Fibroblast of lung (primary cell): ENCODE measurements at regions not wholly inside any gene's neighbourhood (a gene's known extent, or its start where the extent isn't known, plus 50 kb on each side); places are given as distances from the start of the nearest gene placed in this dataset.

ENCODE experiments used
- DNase-seq, 2 donors: peaks; one replicate each; pipeline versions ENCODE4 v3.0.0 to v3.0.0-alpha.2; 2010; ENCODE audit warnings: low read depth in 2 of 2
- H2AFZ ChIP-seq: 2 replicates; pipeline ENCODE4 v1.5.1; 2012; ENCODE audit warnings: low read length, control low read depth, inconsistent platforms
- H3K27ac ChIP-seq: 2 replicates; pipeline ENCODE4 v1.5.1; 2011; ENCODE audit warnings: low read length, control low read depth; ENCODE audit not compliant: insufficient read depth
- H3K27me3 ChIP-seq: 2 replicates; pipeline ENCODE4 v1.5.1; 2011; ENCODE audit warnings: mild to moderate bottlenecking, low read length; ENCODE audit not compliant: control insufficient read depth, insufficient read depth
- H3K36me3 ChIP-seq: 2 replicates; pipeline ENCODE4 v1.5.1; 2011; ENCODE audit warnings: low read length; ENCODE audit not compliant: control insufficient read depth, insufficient read depth
- H3K4me1 ChIP-seq: 2 replicates; pipeline ENCODE4 v1.5.1; 2011; ENCODE audit warnings: low read length; ENCODE audit not compliant: control insufficient read depth, insufficient read depth; ENCODE audit errors: extremely low read depth
- H3K4me2 ChIP-seq: 2 replicates; pipeline ENCODE4 v1.5.1; 2011; ENCODE audit warnings: low read length, control low read depth; ENCODE audit not compliant: insufficient read depth; ENCODE audit errors: extremely low read depth
- H3K4me3 ChIP-seq, 4 experiments: fragments of 200-600 bp in 1 of 4; sonication (generic) in 1 of 4; replicated peaks in 1 of 4; 2 replicates each; pipeline ENCODE4 v1.5.1; 2011 to 2016; ENCODE audit warnings: low read length in 4 of 4, low read depth in 3 of 4, mild to moderate bottlenecking in 3 of 4, control low read depth in 2 of 4, inconsistent platforms in 1 of 4, mixed read lengths in 1 of 4; ENCODE audit not compliant: insufficient read depth in 1 of 4; ENCODE audit errors: control extremely low read depth in 1 of 4
- H3K79me2 ChIP-seq: 2 replicates; pipeline ENCODE4 v1.5.1; 2012; ENCODE audit warnings: mild to moderate bottlenecking, low read length, inconsistent platforms; ENCODE audit not compliant: control insufficient read depth, insufficient read depth
- H3K9ac ChIP-seq: 2 replicates; pipeline ENCODE4 v1.5.1; 2011; ENCODE audit warnings: mild to moderate bottlenecking, low read length, control low read depth; ENCODE audit not compliant: insufficient read depth
- H3K9me3 ChIP-seq: 2 replicates; pipeline ENCODE4 v1.5.1; 2012; ENCODE audit warnings: low read depth, low read length; ENCODE audit not compliant: control insufficient read depth, insufficient read depth
- H4K20me1 ChIP-seq: 2 replicates; pipeline ENCODE4 v1.5.1; 2011; ENCODE audit warnings: low read length; ENCODE audit not compliant: control insufficient read depth, insufficient read depth; ENCODE audit errors: extremely low read depth
- CTCF ChIP-seq, 2 donors: IDR thresholded peaks in 1 of 2; conservative IDR thresholded peaks in 1 of 2; 1 replicate in 1 of 2; 2 replicates in 1 of 2; pipeline ENCODE4 v1.5.1; 2011 to 2012; ENCODE audit warnings: low read length in 2 of 2, control low read depth in 1 of 2, inconsistent platforms in 1 of 2, low read depth in 1 of 2, mild to moderate bottlenecking in 1 of 2
- EZH2 ChIP-seq: IDR thresholded peaks from 2 replicates; pipeline ENCODE4 v1.5.1; 2012; ENCODE audit warnings: low read length, control low read depth, mild to moderate bottlenecking; ENCODE audit errors: missing control alignments

- Histone ChIP-seq H3K4me1 (no peaks in the 10 kb centered on the region), H3K9ac (no peak overlapping the region), H3K27ac (no peak overlapping the region), H3K27me3 (no peaks in the 10 kb centered on the region), H3K4me2 (no peak overlapping the region), H3K36me3 (no peaks in the 10 kb centered on the region), H3K79me2 (no peaks in the 10 kb centered on the region), H2AFZ (no peak overlapping the region), H3K9me3 (no peaks in the 10 kb centered on the region), H4K20me1 (no peaks in the 10 kb centered on the region), H3K4me3 (no peak overlapping the region)
- no peak for DNase-seq
- no peak for TF ChIP-seq CTCF (conservative IDR thresholded peaks at IDR 0.05 in 1 of 2, IDR thresholded peaks at IDR 0.05 in 1 of 2; ENCODE audit: low read depth in 1 of 2, low read length in 2 of 2)
- TF ChIP-seq EZH2: no peak
These were observed 215.3 kb downstream of the MID1IP1 start for GRCh38 chrX:39016556-39016955.

GRCh38 chrX:39017077-39017476 is 215.8 kb downstream of the MID1IP1 start:
- no peak for DNase-seq
- Histone ChIP-seq H3K79me2 (no peaks in the 10 kb centered on the region), H3K4me2 (no peak overlapping the region), H2AFZ (no peak overlapping the region), H3K36me3 (no peaks in the 10 kb centered on the region), H3K4me1 (no peaks in the 10 kb centered on the region), H4K20me1 (no peaks in the 10 kb centered on the region), H3K27me3 (no peaks in the 10 kb centered on the region), H3K9me3 (no peaks in the 10 kb centered on the region), H3K4me3 (no peak overlapping the region), H3K9ac (no peak overlapping the region), H3K27ac (no peak overlapping the region)
- TF ChIP-seq CTCF (conservative IDR thresholded peaks at IDR 0.05 in 1 of 2, IDR thresholded peaks at IDR 0.05 in 1 of 2; ENCODE audit: low read depth in 1 of 2, low read length in 2 of 2): no peak
- no peak for TF ChIP-seq EZH2

- Histone ChIP-seq H3K9me3 (no peaks in the 10 kb centered on the region), H3K27ac (no peak overlapping the region), H4K20me1 (no peaks in the 10 kb centered on the region), H3K4me1 (no peaks in the 10 kb centered on the region), H3K4me2 (no peak overlapping the region), H2AFZ (no peak overlapping the region), H3K27me3 (no peaks in the 10 kb centered on the region), H3K9ac (no peak overlapping the region), H3K4me3 (no peak overlapping the region), H3K79me2 (no peaks in the 10 kb centered on the region), H3K36me3 (no peaks in the 10 kb centered on the region)
- TF ChIP-seq EZH2: no peak
- no peak for TF ChIP-seq CTCF (conservative IDR thresholded peaks at IDR 0.05 in 1 of 2, IDR thresholded peaks at IDR 0.05 in 1 of 2; ENCODE audit: low read depth in 1 of 2, low read length in 2 of 2)
- DNase-seq: no peak
These were observed 216.5 kb downstream of the MID1IP1 start for GRCh38 chrX:39017716-39018115.
